ENCODE measurements at regions not wholly inside any gene's neighbourhood (a gene's known extent, or its start where the extent isn't known, plus 50 kb on each side); places are given as distances from the start of the nearest gene placed in this dataset.

DNA sequence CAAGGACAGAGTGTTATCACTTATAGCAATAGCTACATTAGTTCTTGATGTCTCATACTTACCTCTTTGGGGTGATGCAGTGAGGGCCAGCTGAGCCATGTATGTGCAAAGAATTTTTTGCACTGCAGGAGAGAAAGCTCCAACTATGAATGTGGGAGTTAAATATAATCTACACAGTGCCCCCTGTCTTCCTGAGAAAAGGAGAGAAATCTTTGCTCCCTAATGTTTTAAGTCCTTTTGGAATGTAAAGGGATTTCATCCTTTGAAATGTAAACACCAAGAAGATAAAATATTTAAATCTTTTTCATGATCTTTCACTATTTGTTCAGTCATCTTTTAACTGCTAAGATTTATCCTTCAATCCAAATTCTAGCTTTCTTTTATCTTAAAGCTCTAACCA is 822.1 kb downstream of the TENT5A start:
- no peak overlapping the region for H3K27ac ChIP-seq
- TF ChIP-seq CTCF (IDR thresholded peaks at IDR 0.05), result no peak
- no peak for DNase-seq (ENCODE audit: low spot score)
- no peak overlapping the region for H3K4me3 ChIP-seq

DNA sequence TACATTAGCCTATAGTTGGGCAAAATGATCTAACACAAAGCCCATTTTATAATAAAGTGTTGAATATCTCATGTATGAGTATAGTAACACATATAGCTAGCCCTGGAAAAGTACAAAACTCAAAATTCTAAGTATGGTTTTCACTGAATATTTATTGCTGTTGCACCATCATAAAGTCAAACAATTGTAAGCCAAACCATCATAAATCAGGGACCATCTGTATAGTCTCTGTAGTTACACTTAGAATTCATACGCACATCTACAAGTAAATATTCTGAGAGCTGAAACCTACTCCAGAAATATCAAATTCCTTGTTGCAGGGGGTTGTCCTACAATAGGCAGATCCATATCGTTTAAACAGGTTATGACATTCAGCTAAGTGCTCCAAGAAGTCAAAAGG is 817.3 kb downstream of the BCKDHB start:
- no peak for TF ChIP-seq CTCF (IDR thresholded peaks at IDR 0.05)
- DNase-seq (ENCODE audit: low spot score), result no peak
- H3K4me3 ChIP-seq, result no peak overlapping the region
- H3K27ac ChIP-seq, result no peak overlapping the region

- no peak for TF ChIP-seq CTCF (IDR thresholded peaks at IDR 0.05)
- DNase-seq (ENCODE audit: low spot score), result no peak
- Histone ChIP-seq H3K27ac (no peak overlapping the region), H3K4me3 (no peak overlapping the region)
Observed at GRCh38 chr6:80922916-80923455, 816.5 kb downstream of the BCKDHB start.

- DNase-seq (ENCODE audit: low spot score), result no peak
- no peak overlapping the region for H3K27ac ChIP-seq
- TF ChIP-seq CTCF (IDR thresholded peaks at IDR 0.05), result no peak
- no peak overlapping the region for H3K4me3 ChIP-seq
Observed at GRCh38 chr6:80921861-80922460, 815.5 kb downstream of the BCKDHB start.

GRCh38 chr6:80907831-80908230 is 801.4 kb downstream of the BCKDHB start:
- TF ChIP-seq CTCF (IDR thresholded peaks at IDR 0.05), result no peak
- Histone ChIP-seq H3K27ac (no peak overlapping the region), H3K4me3 (no peak overlapping the region)
- no peak for DNase-seq (ENCODE audit: low spot score)

- Histone ChIP-seq H3K4me3 (no peak overlapping the region), H3K27ac (no peak overlapping the region)
- no peak for DNase-seq (ENCODE audit: low spot score)
- no peak for TF ChIP-seq CTCF (IDR thresholded peaks at IDR 0.05)
Observed at GRCh38 chr6:80903711-80904110, 797.2 kb downstream of the BCKDHB start.

GRCh38 chr6:80886475-80886874 is 780.0 kb downstream of the BCKDHB start:
- no peak overlapping the region for H3K27ac ChIP-seq
- no peak overlapping the region for H3K4me3 ChIP-seq
- TF ChIP-seq CTCF (IDR thresholded peaks at IDR 0.05), result no peak
- no peak for DNase-seq (ENCODE audit: low spot score)
